ENCODE measurements at regions not wholly inside any gene's neighbourhood (a gene's known extent, or its start where the extent isn't known, plus 50 kb on each side); places are given as distances from the start of the nearest gene placed in this dataset.

- intact Hi-C loops (cut with DNase I): no loop called here
- peak overlapping the region in 1 of 3 donors; percentile 62 for H3K27ac ChIP-seq
- H3K4me1 ChIP-seq: peaks cover 0 to 33% (median 6%) of the 10 kb centered on the region in 4 donors
- H3K27me3 ChIP-seq: no peaks in the 10 kb centered on the region
- DNase-seq (peak in 1 of 3 donors; percentile 55), ATAC-seq (peak; percentile 85 to 96 (median 91))
- no peaks in the 10 kb centered on the region for H3K36me3 ChIP-seq
- WGBS (ENCODE audit: insufficient coverage, low coverage, low lambda C conversion rate, missing lambda C conversion rate): 17% methylated on average over 7 of the region's 7 CpGs
- TF ChIP-seq POLR2A (IDR thresholded peaks at IDR 0.05): no peak
- TF ChIP-seq, protein P1, sequence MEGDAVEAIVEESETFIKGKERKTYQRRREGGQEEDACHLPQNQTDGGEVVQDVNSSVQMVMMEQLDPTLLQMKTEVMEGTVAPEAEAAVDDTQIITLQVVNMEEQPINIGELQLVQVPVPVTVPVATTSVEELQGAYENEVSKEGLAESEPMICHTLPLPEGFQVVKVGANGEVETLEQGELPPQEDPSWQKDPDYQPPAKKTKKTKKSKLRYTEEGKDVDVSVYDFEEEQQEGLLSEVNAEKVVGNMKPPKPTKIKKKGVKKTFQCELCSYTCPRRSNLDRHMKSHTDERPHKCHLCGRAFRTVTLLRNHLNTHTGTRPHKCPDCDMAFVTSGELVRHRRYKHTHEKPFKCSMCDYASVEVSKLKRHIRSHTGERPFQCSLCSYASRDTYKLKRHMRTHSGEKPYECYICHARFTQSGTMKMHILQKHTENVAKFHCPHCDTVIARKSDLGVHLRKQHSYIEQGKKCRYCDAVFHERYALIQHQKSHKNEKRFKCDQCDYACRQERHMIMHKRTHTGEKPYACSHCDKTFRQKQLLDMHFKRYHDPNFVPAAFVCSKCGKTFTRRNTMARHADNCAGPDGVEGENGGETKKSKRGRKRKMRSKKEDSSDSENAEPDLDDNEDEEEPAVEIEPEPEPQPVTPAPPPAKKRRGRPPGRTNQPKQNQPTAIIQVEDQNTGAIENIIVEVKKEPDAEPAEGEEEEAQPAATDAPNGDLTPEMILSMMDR (IDR thresholded peaks at IDR 0.05): no peak
- no peaks in the 10 kb centered on the region for H3K9me3 ChIP-seq
- peak overlapping the region in 1 of 3 donors; percentile 13 for H3K4me3 ChIP-seq
These were observed 457.6 kb upstream of the SLC10A2 start for GRCh38 chr13:103523858-103524257.

- ATAC-seq: peak in 1 of 4 donors; percentile 46
- Histone ChIP-seq H3K9me3 (no peaks in the 10 kb centered on the region), H3K27ac (no peak overlapping the region), H3K4me1 (peaks cover 0 to 46% (median 12%) of the 10 kb centered on the region in 4 donors), H3K36me3 (no peaks in the 10 kb centered on the region), H3K4me3 (no peak overlapping the region), H3K27me3 (no peaks in the 10 kb centered on the region)
- no peak for TF ChIP-seq POLR2A (IDR thresholded peaks at IDR 0.05)
- TF ChIP-seq, protein P1 (IDR thresholded peaks at IDR 0.05): no peak
- no peak for DNase-seq
- intact Hi-C loops (cut with DNase I): no loop called here
- 30% methylated on average over 1 of the region's 1 CpG for WGBS (ENCODE audit: insufficient coverage, low coverage, low lambda C conversion rate, missing lambda C conversion rate)
These were observed 455.3 kb upstream of the SLC10A2 start for GRCh38 chr13:103521532-103521931.

GRCh38 chr13:103517768-103518102 lies 451.5 kb upstream of the SLC10A2 start:
- Histone ChIP-seq H3K4me1 (peaks cover 0 to 27% (median 6%) of the 10 kb centered on the region in 4 donors), H3K27me3 (no peaks in the 10 kb centered on the region), H3K4me3 (no peak overlapping the region), H3K9me3 (no peaks in the 10 kb centered on the region), H3K27ac (peak overlapping the region; percentile 51 to 77 (median 74)), H3K36me3 (no peaks in the 10 kb centered on the region)
- ATAC-seq: peak; percentile 37 to 60 (median 54)
- DNase-seq: no peak
- TF ChIP-seq, protein P1 (IDR thresholded peaks at IDR 0.05): no peak
- no peak for TF ChIP-seq POLR2A (IDR thresholded peaks at IDR 0.05)
- intact Hi-C loops (cut with DNase I): no loop called here
- WGBS (ENCODE audit: insufficient coverage, low coverage, low lambda C conversion rate, missing lambda C conversion rate): 18% methylated on average over 2 of the region's 2 CpGs

GRCh38 chr13:103517066-103517767 lies 451.0 kb upstream of the SLC10A2 start:
- intact Hi-C loops (cut with DNase I): no loop called here
- WGBS (ENCODE audit: insufficient coverage, low coverage, low lambda C conversion rate, missing lambda C conversion rate): 19% methylated on average over 3 of the region's 3 CpGs
- Histone ChIP-seq H3K36me3 (no peaks in the 10 kb centered on the region), H3K4me1 (peaks cover 0 to 27% (median 6%) of the 10 kb centered on the region in 4 donors), H3K4me3 (no peak overlapping the region), H3K27me3 (no peaks in the 10 kb centered on the region), H3K27ac (peak overlapping the region; percentile 51 to 77 (median 74)), H3K9me3 (no peaks in the 10 kb centered on the region)
- ATAC-seq: peak; percentile 91 to 99 (median 96)
- DNase-seq: no peak
- TF ChIP-seq POLR2A (IDR thresholded peaks at IDR 0.05): peak; percentile 40
- TF ChIP-seq, protein P1 (IDR thresholded peaks at IDR 0.05): no peak

Data from right lobe of liver (tissue), 6 donors.